ENCODE measurements at regions not wholly inside any gene's neighbourhood (a gene's known extent, or its start where the extent isn't known, plus 50 kb on each side); places are given as distances from the start of the nearest gene placed in this dataset.

- FAIRE-seq = no peak
Measured at GRCh38 chr2:150885774-150886386, 375.8 kb downstream of the RBM43 start.

DNA sequence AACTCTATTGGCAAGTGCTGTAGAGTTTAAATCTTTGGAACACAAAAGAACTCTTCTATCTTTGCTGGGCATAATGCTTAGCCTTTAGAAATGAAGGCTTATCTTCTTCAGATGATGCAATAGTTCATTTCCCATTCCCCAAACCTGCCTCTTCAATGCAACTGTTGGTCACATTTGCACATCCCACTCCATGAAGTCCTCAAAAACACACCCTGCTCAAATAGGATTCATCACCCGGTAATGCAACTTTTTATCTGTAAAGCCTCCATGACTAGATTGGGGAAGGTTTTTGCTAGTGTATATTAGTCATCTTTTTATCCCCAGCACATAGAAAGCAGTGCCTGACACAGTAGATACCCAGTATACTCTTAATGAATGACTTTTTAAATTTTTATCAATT is 376.4 kb downstream of the RBM43 start:
- FAIRE-seq = no peak

- FAIRE-seq = no peak
Measured at GRCh38 chr2:150883613-150883895, 378.1 kb downstream of the RBM43 start.

GRCh38 chr2:150882751-150883612 is 378.7 kb downstream of the RBM43 start:
- no peak for FAIRE-seq

- no peak for FAIRE-seq
Measured at GRCh38 chr2:150880986-150881385, 380.7 kb downstream of the RBM43 start.

DNA sequence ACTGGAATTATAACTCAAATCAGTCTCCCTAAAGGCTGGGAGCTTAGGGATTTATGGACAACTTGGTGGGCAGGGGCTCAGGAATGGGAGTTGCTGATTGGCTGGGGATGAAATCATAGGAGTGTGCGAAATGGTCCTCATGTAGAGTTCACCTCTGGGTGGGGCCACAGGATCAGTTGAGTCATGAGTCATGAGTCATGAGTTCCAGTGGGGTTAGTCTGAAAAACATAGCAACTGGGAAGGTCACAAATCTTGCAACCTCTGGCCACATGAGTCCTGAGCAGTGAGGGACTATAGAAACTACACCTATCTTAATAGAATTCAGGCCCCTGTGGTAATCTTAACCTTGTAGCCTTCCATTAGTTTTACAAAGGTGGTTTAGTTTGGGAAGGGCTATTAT is 383.3 kb downstream of the RBM43 start:
- FAIRE-seq = no peak

GRCh38 chr2:150876251-150876950 is 385.3 kb downstream of the RBM43 start:
- FAIRE-seq = no peak

DNA sequence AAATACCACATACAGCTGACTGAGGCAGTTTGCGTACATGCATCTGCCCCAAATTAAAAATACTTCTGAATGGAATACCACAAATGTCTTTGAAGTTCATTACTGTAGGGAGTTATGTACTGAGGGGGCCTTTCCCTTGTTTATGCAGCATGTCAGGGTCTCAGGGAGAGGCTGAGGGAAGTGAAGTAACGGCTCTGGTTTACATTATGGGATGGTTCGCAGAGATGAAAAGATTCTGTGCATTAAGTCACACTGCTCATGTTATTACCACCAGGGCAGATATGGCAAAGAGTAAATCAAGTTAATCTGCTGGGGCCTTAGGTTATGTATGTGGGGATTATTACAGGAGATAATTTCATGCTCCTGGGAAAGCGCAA is 385.9 kb upstream of the RND3 start:
- FAIRE-seq = no peak

DNA sequence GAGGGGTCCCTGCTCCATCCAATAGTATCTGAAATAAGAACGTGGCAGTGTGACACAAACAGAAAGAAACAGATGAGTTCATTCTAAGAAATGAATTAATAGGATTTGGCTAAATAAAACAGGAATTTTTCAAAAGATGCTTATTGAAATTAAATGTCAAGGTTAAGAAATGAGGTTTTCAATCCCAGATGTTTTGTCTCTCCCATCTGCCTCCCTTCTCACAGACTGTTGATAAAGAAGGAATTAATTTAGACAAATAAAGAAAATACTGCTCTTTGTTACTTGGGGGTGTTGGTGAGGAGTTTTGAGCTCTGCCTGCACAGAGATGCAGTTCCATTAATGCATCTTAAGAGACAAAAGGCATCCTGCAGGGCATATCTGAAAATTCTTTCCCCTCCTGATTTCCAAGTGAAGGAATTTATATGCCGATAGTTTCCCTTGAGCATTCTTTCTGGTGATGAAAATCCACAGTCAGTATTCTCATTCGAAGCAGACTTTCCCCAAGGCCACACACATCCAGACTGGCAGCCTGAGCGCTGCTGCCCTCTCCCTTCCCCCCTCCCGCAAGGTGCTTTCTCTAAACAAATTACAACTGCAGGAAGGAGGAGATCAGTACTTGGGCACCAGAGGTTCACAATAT is 385.4 kb upstream of the RND3 start:
- FAIRE-seq = no peak

DNA sequence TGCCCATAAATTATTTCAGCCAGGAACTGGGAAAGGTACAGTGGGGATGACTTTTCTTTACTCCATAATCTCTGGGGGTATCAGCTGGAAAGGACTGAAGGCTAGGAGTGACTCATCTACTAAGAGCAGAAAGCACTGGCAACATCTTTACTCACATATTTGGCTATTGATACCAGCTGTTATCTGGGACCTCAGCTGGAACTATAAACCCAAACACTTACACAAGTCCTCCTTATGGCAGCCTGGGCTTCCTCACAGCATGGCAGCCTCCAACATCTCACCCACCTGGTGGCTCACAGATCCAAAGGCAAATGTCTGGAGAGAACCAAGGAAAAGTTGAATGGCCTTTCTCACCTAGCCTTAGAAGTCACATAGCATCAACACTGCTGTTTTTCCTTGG is 379.0 kb upstream of the RND3 start:
- FAIRE-seq = no peak

DNA sequence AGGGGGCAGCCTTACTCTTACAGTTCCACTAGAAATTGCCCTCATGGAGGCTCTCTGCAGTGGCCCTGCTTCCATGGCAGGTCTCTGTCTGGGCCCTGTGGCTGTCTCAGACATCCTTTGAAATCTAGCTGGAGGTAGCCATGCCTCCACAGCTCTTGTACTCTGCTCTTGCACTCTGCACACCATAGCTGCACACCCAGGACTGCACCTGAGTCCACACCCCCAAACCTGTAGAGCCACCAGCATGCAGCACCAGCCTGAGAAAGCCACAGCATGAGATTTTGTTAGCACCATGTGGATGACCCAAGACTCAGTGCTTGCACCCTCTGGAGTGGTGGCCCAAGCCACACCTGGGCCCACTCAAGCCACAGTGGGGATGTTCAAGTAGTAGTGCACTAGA is 376.2 kb upstream of the RND3 start:
- no peak for FAIRE-seq

- FAIRE-seq = no peak
Measured at GRCh38 chr2:150860301-150860700, 372.8 kb upstream of the RND3 start.

DNA sequence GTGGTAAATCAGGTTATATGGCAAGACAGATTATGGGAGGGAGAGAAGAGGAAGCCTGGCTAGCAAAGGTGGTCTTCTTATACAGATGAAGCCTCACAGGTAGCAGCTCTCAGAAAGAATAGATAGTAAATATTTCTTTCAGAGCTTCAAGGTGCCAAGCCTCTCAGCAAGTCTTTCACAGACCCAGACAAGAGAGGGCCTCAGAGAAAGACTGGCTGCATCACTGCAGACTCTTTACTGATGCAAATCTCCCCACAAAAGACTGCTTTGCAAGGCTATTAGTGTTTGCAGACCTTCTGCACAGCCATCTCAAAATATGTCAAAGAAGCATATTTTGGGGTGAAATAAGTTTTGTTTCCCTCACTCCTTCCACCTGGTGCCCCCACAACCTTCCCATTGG is 372.4 kb upstream of the RND3 start:
- no peak for FAIRE-seq

- no peak for FAIRE-seq
Measured at GRCh38 chr2:150859162-150859561, 371.7 kb upstream of the RND3 start.

- no peak for FAIRE-seq
Measured at GRCh38 chr2:150858382-150858781, 370.9 kb upstream of the RND3 start.

DNA sequence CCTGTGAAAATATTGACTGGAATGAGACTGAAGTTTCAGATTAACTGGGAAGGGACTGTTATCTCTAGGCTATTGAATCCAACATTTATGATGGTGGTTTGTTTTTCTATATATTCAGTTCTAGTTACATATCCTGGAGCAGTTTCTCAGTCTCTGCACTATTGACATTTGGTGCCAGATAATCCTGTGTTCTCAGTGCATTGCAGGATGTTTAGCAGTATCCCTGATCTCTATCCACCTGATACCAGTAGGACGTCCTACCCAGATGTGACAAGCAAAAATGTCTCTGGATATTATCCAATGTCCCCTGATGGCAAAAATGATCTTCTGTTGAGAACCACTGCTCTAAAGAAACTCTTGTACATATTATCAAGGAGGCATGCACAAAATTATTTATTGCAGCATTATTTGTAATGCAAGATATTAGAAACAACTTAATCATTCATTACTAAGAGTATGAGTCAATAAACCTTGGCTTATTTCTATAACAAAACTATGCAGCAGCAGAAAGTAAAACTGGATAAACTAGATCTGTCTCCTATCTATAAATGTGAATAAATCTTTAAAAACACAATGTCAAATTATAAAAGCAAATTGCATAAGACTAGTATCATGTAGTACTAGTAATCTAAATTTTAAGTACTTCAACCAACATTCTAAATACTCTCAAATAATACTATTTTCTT is 369.3 kb upstream of the RND3 start:
- FAIRE-seq = no peak

DNA sequence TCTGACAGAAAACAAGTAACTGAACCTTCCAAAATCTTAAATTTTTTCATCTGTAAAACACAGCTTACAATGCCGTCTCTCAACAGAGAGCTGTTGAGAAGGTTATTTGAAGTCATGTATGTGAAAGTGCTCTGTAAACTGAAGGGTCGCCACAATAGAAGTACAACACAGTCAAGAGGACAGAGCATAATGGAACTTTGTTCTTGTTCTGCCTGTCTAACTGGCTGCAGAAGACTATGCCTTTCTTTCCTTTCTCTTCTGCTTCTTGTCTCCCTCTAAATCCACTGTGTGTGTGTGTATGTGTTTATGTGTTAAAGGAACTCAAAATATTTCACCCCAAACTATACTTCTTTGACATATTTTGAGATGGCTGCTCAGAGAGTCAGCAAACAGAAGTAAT is 365.8 kb upstream of the RND3 start:
- FAIRE-seq = no peak

GRCh38 chr2:150850641-150851040 is 363.2 kb upstream of the RND3 start:
- FAIRE-seq = no peak

GRCh38 chr2:150847578-150847977 is 360.1 kb upstream of the RND3 start:
- FAIRE-seq = no peak

- no peak for FAIRE-seq
Measured at GRCh38 chr2:150846691-150847090, 359.2 kb upstream of the RND3 start.

GRCh38 chr2:150832686-150833085 is 345.2 kb upstream of the RND3 start:
- no peak for FAIRE-seq

GRCh38 chr2:150824118-150824517 is 336.7 kb upstream of the RND3 start:
- FAIRE-seq = no peak

GRCh38 chr2:150817422-150817821 is 330.0 kb upstream of the RND3 start:
- no peak for FAIRE-seq
